Prostate gland (tissue), 2 donors: ENCODE measurements at regions not wholly inside any gene's neighbourhood (a gene's known extent, or its start where the extent isn't known, plus 50 kb on each side); places are given as distances from the start of the nearest gene placed in this dataset.

Experiments
- DNase-seq: peaks from one replicate; pipeline ENCODE4 v3.0.0-alpha.2; 2019; ENCODE audit warnings: low spot score
- H3K27ac ChIP-seq, 2 donors: fragments of 200-600 bp; sonication (generic); 2 replicates each; pipeline ENCODE4 v1.5.1; 2017 to 2019
- H3K27me3 ChIP-seq: fragments of 200-600 bp; sonication (generic); replicated peaks from 2 replicates; pipeline ENCODE4 v1.5.1; 2019; ENCODE audit not compliant: insufficient read depth
- H3K36me3 ChIP-seq, 2 donors: fragments of 200-600 bp; sonication (generic); 1 replicate in 1 of 2; 2 replicates in 1 of 2; pipeline versions ENCODE4 v1.5.1 to v1.8.1; 2017 to 2019
- H3K4me1 ChIP-seq: fragments of 200-600 bp; sonication (generic); replicated peaks from 2 replicates; pipeline ENCODE4 v1.5.1; 2019
- H3K4me3 ChIP-seq, 2 donors: fragments of 200-600 bp; sonication (generic); 2 replicates each; pipeline ENCODE4 v1.5.1; 2017 to 2019
- H3K9me3 ChIP-seq: fragments of 200-600 bp; sonication (generic); 2 replicates; pipeline ENCODE4 v1.5.1; 2017
- CTCF ChIP-seq, 4 experiments: fragments of 200-600 bp in 2 of 4; fragments of 450-650 bp in 2 of 4; sonication (generic) in 2 of 4; IDR thresholded peaks; 1 replicate in 3 of 4; 2 replicates in 1 of 4; pipeline ENCODE4 v1.5.1; 2016 to 2019; ENCODE audit warnings: antibody characterized with exemption in 4 of 4, mild to moderate bottlenecking in 2 of 4, moderate library complexity in 2 of 4
- POLR2A ChIP-seq: fragments of 450-650 bp; IDR thresholded peaks from one replicate; pipeline ENCODE4 v1.6.1; 2016; ENCODE audit warnings: antibody characterized with exemption, mild to moderate bottlenecking
- POLR2AphosphoS5 ChIP-seq: sonication (generic); formaldehyde crosslinking; IDR thresholded peaks from one replicate; pipeline ENCODE4 v1.6.1; 2017; ENCODE audit warnings: antibody characterized with exemption
- WGBS: methylation state at CpG from one replicate; pipeline ENCODE4 v1.1.5; 2018; 5-methylcytosine and 5-hydroxymethylcytosine counted together
- intact Hi-C: fragments of 100-400 bp; cut with DNase I; formaldehyde crosslinking; loops from one replicate; pipeline ENCODE4 v1.14.2; 2022

- no peaks in the 10 kb centered on the region for H3K9me3 ChIP-seq
- WGBS: 32% methylated on average over 6 of the region's 6 CpGs
- intact Hi-C loops: no loop called here
- H3K4me1 ChIP-seq: no peaks in the 10 kb centered on the region
- H3K27me3 ChIP-seq: no peaks in the 10 kb centered on the region
- no peak overlapping the region for H3K4me3 ChIP-seq
- no peaks in the 10 kb centered on the region for H3K36me3 ChIP-seq
- no peak for DNase-seq
- TF ChIP-seq POLR2AphosphoS5 (no peak), CTCF (IDR thresholded peaks at IDR 0.05) (no peak), POLR2A (no peak)
- H3K27ac ChIP-seq: peak overlapping the region; percentile 12
Observed at GRCh38 chr2:136238286-136239078, 120.5 kb upstream of the CXCR4 start.

- DNase-seq: no peak
- no peaks in the 10 kb centered on the region for H3K9me3 ChIP-seq
- no peak for TF ChIP-seq POLR2AphosphoS5
- no peak for TF ChIP-seq CTCF (IDR thresholded peaks at IDR 0.05)
- no peak for TF ChIP-seq POLR2A
- no peak overlapping the region for H3K4me3 ChIP-seq
- intact Hi-C loops: no loop called here
- H3K36me3 ChIP-seq: no peaks in the 10 kb centered on the region
- H3K4me1 ChIP-seq: no peaks in the 10 kb centered on the region
- no peaks in the 10 kb centered on the region for H3K27me3 ChIP-seq
- 37% methylated on average over 4 of the region's 4 CpGs for WGBS
- H3K27ac ChIP-seq: no peak overlapping the region
Observed at GRCh38 chr2:136236019-136236418, 118.1 kb upstream of the CXCR4 start.

GRCh38 chr2:136235546-136235945, 117.6 kb upstream of the CXCR4 start:
- no peaks in the 10 kb centered on the region for H3K27me3 ChIP-seq
- no peak for TF ChIP-seq CTCF (IDR thresholded peaks at IDR 0.05)
- no peak for TF ChIP-seq POLR2AphosphoS5
- no peak for TF ChIP-seq POLR2A
- no peak overlapping the region for H3K27ac ChIP-seq
- H3K4me1 ChIP-seq: no peaks in the 10 kb centered on the region
- no peak for DNase-seq
- no peak overlapping the region for H3K4me3 ChIP-seq
- H3K36me3 ChIP-seq: no peaks in the 10 kb centered on the region
- intact Hi-C loops: no loop called here
- WGBS: 33% methylated on average over 4 of the region's 4 CpGs
- H3K9me3 ChIP-seq: no peaks in the 10 kb centered on the region

GRCh38 chr2:136234261-136234660, 116.3 kb upstream of the CXCR4 start:
- no peak for TF ChIP-seq POLR2AphosphoS5
- TF ChIP-seq CTCF (IDR thresholded peaks at IDR 0.05): no peak
- TF ChIP-seq POLR2A: no peak
- Histone ChIP-seq H3K4me1 (no peaks in the 10 kb centered on the region), H3K9me3 (no peaks in the 10 kb centered on the region), H3K27me3 (no peaks in the 10 kb centered on the region), H3K27ac (no peak overlapping the region), H3K36me3 (no peaks in the 10 kb centered on the region), H3K4me3 (no peak overlapping the region)
- 95% methylated on average over 7 of the region's 7 CpGs for WGBS
- DNase-seq: no peak
- intact Hi-C loops: no loop called here

- TF ChIP-seq POLR2A: no peak
- no peak for TF ChIP-seq POLR2AphosphoS5
- TF ChIP-seq CTCF (IDR thresholded peaks at IDR 0.05): no peak
- H3K9me3 ChIP-seq: no peaks in the 10 kb centered on the region
- H3K4me1 ChIP-seq: no peaks in the 10 kb centered on the region
- intact Hi-C loops: no loop called here
- no peaks in the 10 kb centered on the region for H3K27me3 ChIP-seq
- no peak for DNase-seq
- H3K27ac ChIP-seq: no peak overlapping the region
- H3K4me3 ChIP-seq: no peak overlapping the region
- no peaks in the 10 kb centered on the region for H3K36me3 ChIP-seq
Observed at GRCh38 chr2:136233298-136233697, 115.3 kb upstream of the CXCR4 start.
